CD4-positive, alpha-beta T cell treated with Interleukin-17A for 1 hour (primary cell): ENCODE measurements at regions not wholly inside any gene's neighbourhood (a gene's known extent, or its start where the extent isn't known, plus 50 kb on each side); places are given as distances from the start of the nearest gene placed in this dataset.
"Not testable (repeated sequence)": the region's sequence is repeated elsewhere in the genome, so short reads cannot be mapped to it uniquely, and the experiment has no call there.

Experiments used
- DNase-seq: peaks from one replicate; pipeline ENCODE4 v3.0.0-alpha.2; 2020

- DNase-seq: no peak
Observed at GRCh38 chr14:97155320-97155719, 358.1 kb downstream of the VRK1 start.

- no peak for DNase-seq
Observed at GRCh38 chr14:97155814-97156213, 358.6 kb downstream of the VRK1 start.

- DNase-seq: no peak
Observed at GRCh38 chr14:97156705-97157104, 359.5 kb downstream of the VRK1 start.

GRCh38 chr14:97158102-97158501 lies 360.9 kb downstream of the VRK1 start:
- no peak for DNase-seq

GRCh38 chr14:97159124-97159523 lies 361.9 kb downstream of the VRK1 start:
- DNase-seq: no peak

GRCh38 chr14:97162621-97163020 lies 365.4 kb downstream of the VRK1 start:
- DNase-seq: no peak

GRCh38 chr14:97164021-97164420 lies 366.8 kb downstream of the VRK1 start:
- DNase-seq: no peak

- no peak for DNase-seq
Observed at GRCh38 chr14:97166497-97166896, 369.3 kb downstream of the VRK1 start.

- not testable (repeated sequence) for DNase-seq
Observed at GRCh38 chr14:97167577-97167976, 370.4 kb downstream of the VRK1 start.

- DNase-seq: no peak
Observed at GRCh38 chr14:97172644-97173043, 375.5 kb downstream of the VRK1 start.

GRCh38 chr14:97177016-97177415 lies 379.8 kb downstream of the VRK1 start:
- DNase-seq: peak; percentile 66

- DNase-seq: no peak
Observed at GRCh38 chr14:97177635-97178034, 380.5 kb downstream of the VRK1 start.

GRCh38 chr14:97178781-97179180 lies 381.6 kb downstream of the VRK1 start:
- DNase-seq: no peak

GRCh38 chr14:97179573-97179972 lies 382.4 kb downstream of the VRK1 start:
- DNase-seq: no peak

GRCh38 chr14:97180304-97181200 lies 383.4 kb downstream of the VRK1 start:
- no peak for DNase-seq

- peak; percentile 53 for DNase-seq
Observed at GRCh38 chr14:97185186-97185585, 388.0 kb downstream of the VRK1 start.

- no peak for DNase-seq
Observed at GRCh38 chr14:97187916-97188315, 390.7 kb downstream of the VRK1 start.

GRCh38 chr14:97196336-97196735 lies 399.2 kb downstream of the VRK1 start:
- no peak for DNase-seq

- DNase-seq: peak; percentile 11
Observed at GRCh38 chr14:97198813-97199212, 401.6 kb downstream of the VRK1 start.

- no peak for DNase-seq
Observed at GRCh38 chr14:97200245-97200644, 403.1 kb downstream of the VRK1 start.

GRCh38 chr14:97206916-97207315 lies 409.7 kb downstream of the VRK1 start:
- DNase-seq: no peak

GRCh38 chr14:97210202-97210601 lies 413.0 kb downstream of the VRK1 start:
- no peak for DNase-seq

GRCh38 chr14:97212399-97212798 lies 415.2 kb downstream of the VRK1 start:
- DNase-seq: no peak

GRCh38 chr14:97213720-97214119 lies 416.5 kb downstream of the VRK1 start:
- DNase-seq: no peak
